IPS-15b (cell line): ENCODE measurements at regions not wholly inside any gene's neighbourhood (a gene's known extent, or its start where the extent isn't known, plus 50 kb on each side); places are given as distances from the start of the nearest gene placed in this dataset.
"Not testable (repeated sequence)": the region's sequence is repeated elsewhere in the genome, so short reads cannot be mapped to it uniquely, and the experiment has no call there.

Source experiments
- H3K27me3 ChIP-seq: one replicate; pipeline ENCODE4 v1.6.1; 2013; ENCODE audit warnings: low read length; ENCODE audit not compliant: control insufficient read depth, insufficient read depth
- H3K36me3 ChIP-seq: one replicate; pipeline ENCODE4 v1.6.1; 2013; ENCODE audit warnings: low read length; ENCODE audit not compliant: control insufficient read depth, insufficient read depth
- H3K4me1 ChIP-seq: one replicate; pipeline ENCODE4 v1.6.1; 2013; ENCODE audit warnings: mild to moderate bottlenecking, low read length; ENCODE audit not compliant: control insufficient read depth, insufficient read depth
- H3K4me3 ChIP-seq: one replicate; pipeline ENCODE4 v1.5.1; 2013; ENCODE audit warnings: low read depth, low read length
- H3K9ac ChIP-seq: one replicate; pipeline ENCODE4 v1.6.1; 2013; ENCODE audit warnings: low read depth, mild to moderate bottlenecking, low read length
- H3K9me3 ChIP-seq: one replicate; pipeline ENCODE4 v1.6.1; 2013; ENCODE audit warnings: mild to moderate bottlenecking, low read length; ENCODE audit not compliant: control insufficient read depth, insufficient read depth

DNA sequence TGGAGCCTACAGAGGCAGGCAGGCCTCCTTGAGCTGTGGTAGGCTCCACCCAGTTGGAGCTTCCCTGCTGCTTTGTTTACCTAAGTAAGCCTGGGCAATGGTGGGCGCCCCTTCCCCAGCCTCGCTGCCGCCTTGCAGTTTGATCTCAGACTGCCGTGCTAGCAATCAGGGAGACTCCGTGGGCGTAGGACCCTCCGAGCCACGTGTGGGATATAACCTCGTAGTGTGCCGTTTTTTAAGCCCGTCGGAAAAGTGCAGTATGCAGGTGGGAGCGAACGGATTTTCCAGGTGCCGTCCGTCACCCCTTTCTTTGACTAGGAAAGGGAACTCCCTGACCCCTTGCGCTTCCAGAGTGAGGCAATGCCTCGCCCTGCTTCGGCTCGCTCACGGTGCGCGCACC is 176.9 kb downstream of the TTC6 start:
- H3K4me1 ChIP-seq, H3K36me3 ChIP-seq, H3K27me3 ChIP-seq, H3K9me3 ChIP-seq, H3K9ac ChIP-seq: not testable (repeated sequence)
- H3K4me3 ChIP-seq: peak overlapping the region; percentile 35

GRCh38 chr14:37776791-37777499 is 181.5 kb downstream of the TTC6 start:
- no peak overlapping the region for H3K9ac ChIP-seq
- H3K27me3 ChIP-seq: no peaks in the 10 kb centered on the region
- H3K4me1 ChIP-seq: no peaks in the 10 kb centered on the region
- no peaks in the 10 kb centered on the region for H3K9me3 ChIP-seq
- H3K4me3 ChIP-seq: no peak overlapping the region
- H3K36me3 ChIP-seq: no peaks in the 10 kb centered on the region

DNA sequence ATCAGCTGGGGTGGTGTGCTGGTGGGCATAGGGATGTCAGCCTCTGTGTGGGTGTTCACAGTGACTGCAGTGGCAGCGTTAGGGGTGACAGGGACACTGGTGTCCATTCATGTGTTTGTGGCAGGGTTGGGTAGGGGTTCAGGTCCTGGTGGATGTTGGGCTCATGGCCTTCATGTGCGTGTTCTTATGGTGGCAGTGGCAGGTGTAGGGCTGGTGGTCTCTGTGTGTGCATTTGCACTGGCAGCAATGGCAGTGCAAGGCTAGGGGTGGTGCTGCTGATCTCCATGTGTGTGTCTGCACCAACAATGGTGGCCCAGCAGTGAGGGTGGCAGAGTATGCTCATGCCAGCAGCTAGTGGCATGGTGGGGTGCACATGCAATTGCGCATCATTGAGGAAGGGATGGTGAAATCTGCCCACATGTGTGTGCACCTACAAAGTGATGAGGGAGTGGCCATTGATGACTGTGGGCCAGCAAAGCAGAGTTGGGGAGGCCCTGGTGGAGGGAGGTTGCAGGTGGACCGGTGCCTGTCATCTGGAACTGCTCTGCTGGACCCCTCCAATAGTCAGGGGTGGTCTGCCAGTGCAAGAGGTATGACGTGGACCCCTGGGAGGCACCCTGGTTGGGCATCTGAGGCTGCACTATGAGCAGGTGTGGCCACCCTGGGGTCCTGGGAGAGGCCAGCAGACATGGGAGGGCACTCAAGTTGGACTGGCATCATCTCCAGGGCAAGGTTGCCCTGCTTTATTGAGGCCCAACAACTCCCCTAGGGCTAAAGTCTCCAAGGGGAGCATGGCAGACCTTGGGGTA is 182.9 kb downstream of the TTC6 start:
- Histone ChIP-seq H3K27me3 (no peaks in the 10 kb centered on the region), H3K36me3 (no peaks in the 10 kb centered on the region), H3K4me3 (no peak overlapping the region), H3K9ac (no peak overlapping the region), H3K9me3 (no peaks in the 10 kb centered on the region), H3K4me1 (no peaks in the 10 kb centered on the region)

GRCh38 chr14:37779480-37779879 is 184.1 kb downstream of the TTC6 start:
- no peaks in the 10 kb centered on the region for H3K27me3 ChIP-seq
- H3K9ac ChIP-seq: no peak overlapping the region
- no peaks in the 10 kb centered on the region for H3K36me3 ChIP-seq
- H3K4me1 ChIP-seq: no peaks in the 10 kb centered on the region
- no peak overlapping the region for H3K4me3 ChIP-seq
- H3K9me3 ChIP-seq: no peaks in the 10 kb centered on the region

GRCh38 chr14:37780731-37781130 is 185.3 kb downstream of the TTC6 start:
- not testable (repeated sequence) for H3K4me3 ChIP-seq, H3K4me1 ChIP-seq, H3K9ac ChIP-seq, H3K9me3 ChIP-seq, H3K27me3 ChIP-seq, H3K36me3 ChIP-seq

DNA sequence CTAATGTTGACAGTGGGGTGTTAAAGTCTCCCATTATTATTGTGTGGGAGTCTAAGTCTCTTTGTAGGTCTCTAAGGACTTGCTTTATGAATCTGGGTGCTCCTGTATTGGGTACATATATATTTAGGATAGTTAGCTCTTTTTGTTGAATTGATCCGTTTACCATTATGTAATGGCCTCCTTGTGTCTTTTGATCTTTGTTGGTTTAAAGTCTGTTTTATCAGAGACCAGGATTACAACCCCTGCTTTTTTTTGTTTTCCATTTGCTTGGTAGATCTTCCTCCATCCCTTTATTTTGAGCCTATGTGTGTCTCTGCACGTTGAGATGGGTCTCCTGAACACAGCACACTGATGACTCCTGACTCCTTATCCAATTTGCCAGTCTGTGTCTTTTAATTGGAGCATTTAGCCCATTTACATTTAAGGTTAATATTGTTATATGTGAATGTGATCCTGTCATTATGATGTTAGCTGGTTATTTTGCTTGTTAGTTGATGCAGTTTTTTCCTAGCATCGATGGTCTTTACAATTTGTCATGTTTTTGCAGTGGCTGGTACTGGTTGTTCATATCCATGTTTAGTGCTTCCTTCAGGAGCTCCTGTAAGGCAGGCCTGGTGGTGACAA is 188.9 kb downstream of the TTC6 start:
- H3K27me3 ChIP-seq, H3K4me1 ChIP-seq, H3K4me3 ChIP-seq, H3K36me3 ChIP-seq, H3K9me3 ChIP-seq, H3K9ac ChIP-seq: not testable (repeated sequence)

- not testable (repeated sequence) for H3K9me3 ChIP-seq, H3K27me3 ChIP-seq, H3K36me3 ChIP-seq, H3K4me1 ChIP-seq, H3K9ac ChIP-seq, H3K4me3 ChIP-seq
Measured at GRCh38 chr14:37784827-37785223, 189.4 kb downstream of the TTC6 start.

GRCh38 chr14:37785298-37785697 is 189.9 kb downstream of the TTC6 start:
- H3K4me1 ChIP-seq, H3K36me3 ChIP-seq, H3K9ac ChIP-seq, H3K4me3 ChIP-seq, H3K9me3 ChIP-seq, H3K27me3 ChIP-seq: not testable (repeated sequence)

GRCh38 chr14:37786114-37786625 is 190.7 kb downstream of the TTC6 start:
- H3K9ac ChIP-seq, H3K4me3 ChIP-seq, H3K9me3 ChIP-seq, H3K36me3 ChIP-seq, H3K27me3 ChIP-seq, H3K4me1 ChIP-seq: not testable (repeated sequence)

DNA sequence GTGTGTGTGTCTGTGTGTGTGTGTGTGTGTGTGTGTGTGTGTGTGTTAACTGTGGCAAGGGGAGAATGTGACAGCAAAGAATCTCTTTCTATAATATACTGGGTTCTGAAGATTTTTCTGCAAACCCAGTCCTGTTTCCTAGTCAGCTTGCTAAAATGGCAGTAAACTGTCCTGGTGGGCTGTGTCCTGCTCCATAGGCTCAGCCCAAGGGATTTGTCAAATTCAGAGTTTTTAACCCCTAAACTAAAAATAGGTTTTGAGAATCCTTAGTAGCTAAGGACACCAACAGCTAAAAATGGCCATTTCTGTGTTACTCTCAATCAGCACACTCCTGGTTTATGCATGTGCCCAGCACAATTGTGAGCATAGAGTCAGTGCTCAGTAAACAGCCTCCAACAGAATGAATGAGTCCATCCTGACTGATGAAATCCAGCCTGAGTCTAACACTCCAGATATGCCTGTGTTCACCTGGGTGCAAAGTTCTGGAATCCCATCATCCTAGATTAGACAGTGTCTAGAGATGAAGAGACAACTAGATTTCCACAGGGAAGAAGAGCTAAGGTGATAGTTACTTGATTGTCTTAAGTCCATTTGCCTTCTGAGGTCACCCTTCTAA is 192.6 kb downstream of the TTC6 start:
- Histone ChIP-seq H3K4me1 (no peaks in the 10 kb centered on the region), H3K27me3 (no peaks in the 10 kb centered on the region), H3K9me3 (no peaks in the 10 kb centered on the region), H3K36me3 (no peaks in the 10 kb centered on the region), H3K9ac (no peak overlapping the region), H3K4me3 (no peak overlapping the region)

DNA sequence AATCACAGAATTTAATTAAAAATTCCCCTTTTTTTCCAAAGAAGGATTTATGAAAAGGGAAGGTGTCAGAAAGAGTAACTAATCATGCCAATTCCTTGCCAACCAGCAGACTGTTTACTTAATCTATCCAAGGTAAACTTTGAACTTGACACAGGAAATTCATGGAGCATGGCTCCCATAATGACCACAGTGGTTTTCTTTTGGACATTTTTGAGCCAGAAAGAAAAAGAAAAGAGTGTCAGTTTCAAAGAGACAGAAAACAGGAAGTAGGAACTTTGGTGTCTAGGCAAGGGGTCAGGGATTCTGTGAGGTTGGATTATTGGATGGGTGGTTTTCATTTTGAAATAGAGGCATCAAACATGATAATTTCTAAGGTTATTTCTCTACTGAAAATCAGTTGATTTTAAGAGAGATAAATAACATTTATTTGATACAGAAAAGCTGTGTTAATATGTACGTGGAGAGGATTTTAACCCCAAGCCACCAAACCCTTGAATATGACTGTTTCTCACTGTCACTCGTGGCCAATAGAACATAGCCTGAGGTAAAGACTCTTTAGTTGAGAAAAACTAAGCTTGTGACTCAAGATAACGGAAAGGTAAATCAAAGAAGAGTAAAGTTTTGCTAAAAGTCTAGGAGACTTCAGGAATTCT is 196.1 kb downstream of the TTC6 start:
- no peak overlapping the region for H3K4me3 ChIP-seq
- H3K9me3 ChIP-seq: no peaks in the 10 kb centered on the region
- H3K9ac ChIP-seq: no peak overlapping the region
- no peaks in the 10 kb centered on the region for H3K36me3 ChIP-seq
- H3K4me1 ChIP-seq: no peaks in the 10 kb centered on the region
- H3K27me3 ChIP-seq: no peaks in the 10 kb centered on the region
